AG04449 (cell line): ENCODE measurements at regions not wholly inside any gene's neighbourhood (a gene's known extent, or its start where the extent isn't known, plus 50 kb on each side); places are given as distances from the start of the nearest gene placed in this dataset.

Experiments used
- CTCF ChIA-PET: fragments of 350-600 bp; formaldehyde crosslinking; extraction: SDS; loops from one replicate; lab custom pipeline; 2021; ENCODE audit warnings: antibody characterized with exemption; lab: Yijun Ruan, JAX
- POLR2A ChIA-PET: fragments of 400-600, 350-600 bp; formaldehyde crosslinking; extraction: SDS; loops from one replicate; lab custom pipeline; 2020; ENCODE audit warnings: antibody characterized with exemption, inconsistent platforms; lab: Yijun Ruan, JAX
- DNase-seq: peaks from one replicate; pipeline ENCODE4 v3.0.0-alpha.2; 2010; ENCODE audit warnings: low read depth, low spot score
- H3K4me3 ChIP-seq: 2 replicates; pipeline ENCODE4 v1.5.1; 2011; ENCODE audit warnings: low read depth, mild to moderate bottlenecking, control low read depth, low read length
- TF ChIP-seq, protein P1 (sequence below): IDR thresholded peaks from one replicate; pipeline ENCODE4 v1.5.1; 2011; ENCODE audit warnings: mild to moderate bottlenecking, moderate library complexity, low read length, control low read depth, inconsistent platforms; ENCODE audit not compliant: insufficient read depth; ENCODE audit errors: missing control alignments

DNA sequence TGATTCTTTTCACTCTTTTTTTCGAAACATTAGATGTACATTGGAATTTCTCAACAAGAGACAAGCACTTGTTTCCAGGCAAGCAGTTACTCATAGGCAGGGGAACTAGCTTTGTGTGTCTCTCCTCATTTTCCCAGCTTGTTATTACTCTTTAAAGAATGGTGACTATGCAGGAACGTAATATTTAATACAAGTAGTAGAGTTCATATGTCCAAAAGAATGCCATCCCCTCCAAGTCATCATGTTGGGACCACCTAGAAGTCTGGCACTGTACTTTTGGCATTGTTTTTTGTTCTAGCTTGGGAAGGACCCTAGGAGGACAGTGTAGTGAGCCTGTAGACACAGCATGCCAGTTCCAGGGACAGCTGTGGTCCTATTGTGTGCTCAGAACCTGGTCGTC, 650.7 kb downstream of the INHBA start:
- CTCF ChIA-PET: interaction anchor here (1.0 to 2.8 kb wide), 2 partner anchors 13 to 290 kb away, joined by 3 to 8 read pairs; no protein-coding TSS in a partner anchor
- H3K4me3 ChIP-seq: no peak overlapping the region
- no peak for DNase-seq
- POLR2A ChIA-PET: interaction anchor here (1.1 kb wide), 1 partner anchor 25 kb away, joined by 3 read pairs; no protein-coding TSS in a partner anchor
- TF ChIP-seq, protein P1, sequence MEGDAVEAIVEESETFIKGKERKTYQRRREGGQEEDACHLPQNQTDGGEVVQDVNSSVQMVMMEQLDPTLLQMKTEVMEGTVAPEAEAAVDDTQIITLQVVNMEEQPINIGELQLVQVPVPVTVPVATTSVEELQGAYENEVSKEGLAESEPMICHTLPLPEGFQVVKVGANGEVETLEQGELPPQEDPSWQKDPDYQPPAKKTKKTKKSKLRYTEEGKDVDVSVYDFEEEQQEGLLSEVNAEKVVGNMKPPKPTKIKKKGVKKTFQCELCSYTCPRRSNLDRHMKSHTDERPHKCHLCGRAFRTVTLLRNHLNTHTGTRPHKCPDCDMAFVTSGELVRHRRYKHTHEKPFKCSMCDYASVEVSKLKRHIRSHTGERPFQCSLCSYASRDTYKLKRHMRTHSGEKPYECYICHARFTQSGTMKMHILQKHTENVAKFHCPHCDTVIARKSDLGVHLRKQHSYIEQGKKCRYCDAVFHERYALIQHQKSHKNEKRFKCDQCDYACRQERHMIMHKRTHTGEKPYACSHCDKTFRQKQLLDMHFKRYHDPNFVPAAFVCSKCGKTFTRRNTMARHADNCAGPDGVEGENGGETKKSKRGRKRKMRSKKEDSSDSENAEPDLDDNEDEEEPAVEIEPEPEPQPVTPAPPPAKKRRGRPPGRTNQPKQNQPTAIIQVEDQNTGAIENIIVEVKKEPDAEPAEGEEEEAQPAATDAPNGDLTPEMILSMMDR: no peak

DNA sequence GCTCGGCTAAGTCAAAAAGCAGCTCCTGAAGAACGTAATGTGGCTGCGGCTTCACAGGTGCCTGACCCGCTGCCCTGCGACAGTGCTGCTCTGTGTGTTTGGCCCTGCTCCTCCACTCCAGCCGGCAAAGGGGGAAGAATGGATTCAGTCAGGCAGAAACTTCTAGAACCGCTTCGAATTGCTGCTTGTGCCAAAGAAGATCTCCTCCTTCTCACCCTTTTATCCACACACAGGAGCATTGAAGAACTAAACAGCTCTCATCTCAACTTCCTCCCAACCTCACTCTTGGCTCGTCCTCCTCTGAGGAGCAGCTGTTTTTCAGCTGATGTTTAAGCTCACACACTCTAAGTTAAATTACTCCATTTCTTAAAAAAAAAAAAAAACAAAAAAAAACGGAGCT, 651.4 kb downstream of the INHBA start:
- TF ChIP-seq, protein P1: no peak
- ChIA-PET CTCF (interaction anchor here (1.0 kb wide), 1 partner anchor 290 kb away, joined by 3 read pairs; no protein-coding TSS in a partner anchor), POLR2A (interaction anchor here (1.1 kb wide), 1 partner anchor 24 kb away, joined by 3 read pairs; no protein-coding TSS in a partner anchor)
- DNase-seq: no peak
- H3K4me3 ChIP-seq: no peak overlapping the region

DNA sequence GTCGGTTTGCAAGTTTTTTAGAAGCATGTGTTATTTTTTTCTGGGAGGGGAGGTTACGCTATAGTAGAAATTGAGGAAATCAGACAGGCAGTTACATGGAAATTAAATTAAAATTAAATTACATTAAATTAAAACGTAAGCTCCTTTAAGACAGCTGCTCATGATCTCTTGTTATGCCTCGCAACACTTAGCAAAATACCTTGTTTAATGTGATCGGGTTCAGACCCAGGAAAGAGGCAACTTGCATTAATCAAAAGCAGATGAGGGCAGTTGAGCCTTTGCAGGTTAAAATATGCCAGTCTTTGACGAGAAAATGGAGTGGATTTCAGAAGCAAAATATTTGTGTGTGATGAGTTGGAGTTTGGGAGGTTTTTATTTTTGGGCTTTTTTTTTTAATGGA, 651.8 kb downstream of the INHBA start:
- ChIA-PET POLR2A (no interaction called here), CTCF (interaction anchor here (1.0 kb wide), 1 partner anchor 289 kb away, joined by 3 read pairs; no protein-coding TSS in a partner anchor)
- DNase-seq: no peak
- H3K4me3 ChIP-seq: no peak overlapping the region
- TF ChIP-seq, protein P1: no peak

- no peak overlapping the region for H3K4me3 ChIP-seq
- TF ChIP-seq, protein P1: no peak
- CTCF ChIA-PET: interaction anchor here (1.5 to 1.7 kb wide), 2 partner anchors 11 to 653 kb away, joined by 3 to 5 read pairs; no protein-coding TSS in a partner anchor
- DNase-seq: no peak
- POLR2A ChIA-PET: no interaction called here
These were observed 654.1 kb downstream of the INHBA start for GRCh38 chr7:41048771-41049170.

GRCh38 chr7:41047789-41048191, 655.1 kb downstream of the INHBA start:
- no peak overlapping the region for H3K4me3 ChIP-seq
- CTCF ChIA-PET: interaction anchor here (1.1 to 1.8 kb wide), 6 partner anchors 10 to 915 kb away, joined by 3 to 5 read pairs (median 3); no protein-coding TSS in a partner anchor
- no peak for DNase-seq
- TF ChIP-seq, protein P1: no peak
- POLR2A ChIA-PET: no interaction called here

DNA sequence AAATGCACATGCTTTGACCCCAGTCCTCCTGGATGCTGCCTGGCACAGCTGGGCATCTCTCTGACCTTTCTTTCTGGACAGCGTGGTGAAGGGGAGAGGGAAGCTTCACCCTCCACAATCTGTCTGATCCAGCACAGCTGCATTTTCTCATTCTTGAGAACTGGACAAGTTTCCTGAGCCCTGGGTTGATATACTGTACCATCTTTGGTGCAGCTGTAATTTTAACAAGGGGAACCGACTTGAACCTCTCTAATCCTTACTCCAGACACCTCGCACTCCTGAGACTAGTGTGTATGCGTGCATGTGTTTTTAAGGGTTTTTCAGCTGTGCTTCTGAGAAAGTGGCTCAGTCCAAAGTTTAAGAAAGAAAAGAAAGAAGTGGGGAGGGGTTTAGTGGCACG, 655.7 kb downstream of the INHBA start:
- ChIA-PET CTCF (interaction anchor here (1.1 to 1.8 kb wide), 5 partner anchors 8 to 915 kb away, joined by 3 read pairs; no protein-coding TSS in a partner anchor), POLR2A (no interaction called here)
- no peak for DNase-seq
- TF ChIP-seq, protein P1: no peak
- H3K4me3 ChIP-seq: no peak overlapping the region
